ENCODE measurements at regions not wholly inside any gene's neighbourhood (a gene's known extent, or its start where the extent isn't known, plus 50 kb on each side); places are given as distances from the start of the nearest gene placed in this dataset.

DNA sequence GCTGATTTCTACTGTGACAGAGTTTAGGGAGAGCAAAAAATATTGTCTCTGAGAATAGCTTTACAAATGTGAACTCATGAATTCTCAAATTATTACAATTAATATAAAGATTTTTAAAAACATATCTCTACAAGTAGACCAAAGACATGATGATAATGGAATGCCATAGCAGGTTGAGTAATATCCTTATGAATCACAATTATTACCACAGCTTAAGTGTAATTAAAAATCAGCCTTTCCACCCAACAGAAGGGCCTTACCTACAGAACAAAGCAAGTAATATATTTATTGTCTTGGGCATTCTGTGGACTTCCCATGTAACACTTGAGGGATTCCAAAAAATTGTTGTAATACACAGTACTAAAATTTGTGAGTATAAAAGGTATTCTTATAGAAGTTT lies 1099.6 kb upstream of the GJE1 start:
- TF ChIP-seq EP300 (conservative IDR thresholded peaks at IDR 0.05; ENCODE audit: poor library complexity, severe bottlenecking) = no peak
- TF ChIP-seq, protein P1, sequence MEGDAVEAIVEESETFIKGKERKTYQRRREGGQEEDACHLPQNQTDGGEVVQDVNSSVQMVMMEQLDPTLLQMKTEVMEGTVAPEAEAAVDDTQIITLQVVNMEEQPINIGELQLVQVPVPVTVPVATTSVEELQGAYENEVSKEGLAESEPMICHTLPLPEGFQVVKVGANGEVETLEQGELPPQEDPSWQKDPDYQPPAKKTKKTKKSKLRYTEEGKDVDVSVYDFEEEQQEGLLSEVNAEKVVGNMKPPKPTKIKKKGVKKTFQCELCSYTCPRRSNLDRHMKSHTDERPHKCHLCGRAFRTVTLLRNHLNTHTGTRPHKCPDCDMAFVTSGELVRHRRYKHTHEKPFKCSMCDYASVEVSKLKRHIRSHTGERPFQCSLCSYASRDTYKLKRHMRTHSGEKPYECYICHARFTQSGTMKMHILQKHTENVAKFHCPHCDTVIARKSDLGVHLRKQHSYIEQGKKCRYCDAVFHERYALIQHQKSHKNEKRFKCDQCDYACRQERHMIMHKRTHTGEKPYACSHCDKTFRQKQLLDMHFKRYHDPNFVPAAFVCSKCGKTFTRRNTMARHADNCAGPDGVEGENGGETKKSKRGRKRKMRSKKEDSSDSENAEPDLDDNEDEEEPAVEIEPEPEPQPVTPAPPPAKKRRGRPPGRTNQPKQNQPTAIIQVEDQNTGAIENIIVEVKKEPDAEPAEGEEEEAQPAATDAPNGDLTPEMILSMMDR (IDR thresholded peaks at IDR 0.05; ENCODE audit: poor library complexity, severe bottlenecking) = no peak
- no peak for TF ChIP-seq POLR2AphosphoS5 (IDR thresholded peaks at IDR 0.05)

Measured in neural cell (in vitro differentiated cells).